H9 (cell line): ENCODE measurements at regions not wholly inside any gene's neighbourhood (a gene's known extent, or its start where the extent isn't known, plus 50 kb on each side); places are given as distances from the start of the nearest gene placed in this dataset.

ENCODE experiments used
- DNase-seq: peaks from one replicate; pipeline ENCODE4 v3.0.0-alpha.2; 2017
- H2AFZ ChIP-seq: one replicate; pipeline ENCODE4 v1.6.1; 2013; ENCODE audit warnings: mild to moderate bottlenecking, low read length, control low read depth, moderate library complexity
- H2AK5ac ChIP-seq: 2 replicates; pipeline ENCODE4 v1.6.1; 2013; ENCODE audit warnings: low read length, control low read depth, mixed read lengths; ENCODE audit not compliant: insufficient read length
- H2BK120ac ChIP-seq: one replicate; pipeline ENCODE4 v1.6.1; 2013; ENCODE audit warnings: low read depth, mild to moderate bottlenecking, low read length, control low read depth, inconsistent platforms; ENCODE audit not compliant: poor library complexity, severe bottlenecking
- H2BK12ac ChIP-seq: 2 replicates; pipeline ENCODE4 v1.6.1; 2013; ENCODE audit warnings: low read length, control low read depth, mixed read lengths, low read depth; ENCODE audit not compliant: insufficient read length
- H2BK15ac ChIP-seq: 2 replicates; pipeline ENCODE4 v1.6.1; 2013; ENCODE audit warnings: low read depth, low read length, control low read depth
- H2BK20ac ChIP-seq: one replicate; pipeline ENCODE4 v1.6.1; 2013; ENCODE audit warnings: low read depth, mild to moderate bottlenecking, low read length, control low read depth, inconsistent platforms; ENCODE audit not compliant: poor library complexity, severe bottlenecking
- H2BK5ac ChIP-seq: 2 replicates; pipeline ENCODE4 v1.6.1; 2013; ENCODE audit warnings: low read length, control low read depth, mixed read lengths; ENCODE audit not compliant: insufficient read length
- H3K14ac ChIP-seq: 2 replicates; pipeline ENCODE4 v1.6.1; 2013; ENCODE audit warnings: low read length, control low read depth; ENCODE audit not compliant: insufficient read depth
- H3K18ac ChIP-seq: 2 replicates; pipeline ENCODE4 v1.6.1; 2013; ENCODE audit warnings: low read depth, mild to moderate bottlenecking, mixed read lengths, low read length, control low read depth; ENCODE audit not compliant: insufficient read length
- H3K23ac ChIP-seq: 2 replicates; pipeline ENCODE4 v1.6.1; 2013; ENCODE audit warnings: low read length, control low read depth, mixed read lengths, low read depth; ENCODE audit not compliant: insufficient read length
- H3K23me2 ChIP-seq: 2 replicates; pipeline ENCODE4 v1.6.1; 2013; ENCODE audit warnings: low read depth, mild to moderate bottlenecking, mixed read lengths, low read length, control low read depth; ENCODE audit not compliant: insufficient read length, poor library complexity, severe bottlenecking
- H3K27ac ChIP-seq: 2 replicates; pipeline ENCODE4 v1.5.1; 2013; ENCODE audit warnings: low read length, control low read depth, mixed read lengths, low read depth; ENCODE audit not compliant: insufficient read length
- H3K27me3 ChIP-seq: 2 replicates; pipeline ENCODE4 v1.6.1; 2013; ENCODE audit warnings: low read length, control low read depth, inconsistent platforms; ENCODE audit not compliant: insufficient read depth
- H3K4ac ChIP-seq: 2 replicates; pipeline ENCODE4 v1.6.1; 2013; ENCODE audit warnings: low read depth, mild to moderate bottlenecking, control low read depth, inconsistent platforms, low read length, moderate library complexity
- H3K4me1 ChIP-seq: 2 replicates; pipeline ENCODE4 v1.6.1; 2013; ENCODE audit warnings: low read length, control low read depth, inconsistent platforms; ENCODE audit not compliant: insufficient read depth
- H3K4me2 ChIP-seq: 2 replicates; pipeline ENCODE4 v1.6.1; 2013; ENCODE audit warnings: low read length, control low read depth, mixed read lengths; ENCODE audit not compliant: insufficient read length, insufficient read depth
- H3K56ac ChIP-seq: 2 replicates; pipeline ENCODE4 v1.6.1; 2013; ENCODE audit warnings: low read depth, mild to moderate bottlenecking, mixed read lengths, low read length, control low read depth; ENCODE audit not compliant: insufficient read length
- H3K79me1 ChIP-seq: 2 replicates; pipeline ENCODE4 v1.6.1; 2013; ENCODE audit warnings: low read depth, mild to moderate bottlenecking, moderate library complexity, low read length, control low read depth, inconsistent platforms; ENCODE audit not compliant: insufficient read depth, poor library complexity, severe bottlenecking
- H3K79me2 ChIP-seq: 2 replicates; pipeline ENCODE4 v1.6.1; 2013; ENCODE audit warnings: low read length, control low read depth, inconsistent platforms; ENCODE audit not compliant: insufficient read depth
- H3K9ac ChIP-seq: 2 replicates; pipeline ENCODE4 v1.6.1; 2013; ENCODE audit warnings: low read length, control low read depth, mixed read lengths; ENCODE audit not compliant: insufficient read length; ENCODE audit errors: extremely low read depth
- H3K9me3 ChIP-seq: one replicate; pipeline ENCODE4 v1.6.1; 2013; ENCODE audit warnings: low read depth, low read length, inconsistent platforms; ENCODE audit not compliant: control insufficient read depth
- H3T11ph ChIP-seq: one replicate; pipeline ENCODE4 v1.6.1; 2013; ENCODE audit warnings: mild to moderate bottlenecking, low read length, control low read depth, inconsistent platforms
- H4K20me1 ChIP-seq: one replicate; pipeline ENCODE4 v1.6.1; 2013; ENCODE audit not compliant: control insufficient read depth, insufficient read length, insufficient read depth
- H4K5ac ChIP-seq: 2 replicates; pipeline ENCODE4 v1.6.1; 2013; ENCODE audit warnings: low read depth, mild to moderate bottlenecking, mixed read lengths, low read length, control low read depth; ENCODE audit not compliant: insufficient read length
- H4K8ac ChIP-seq: replicated peaks from 2 replicates; pipeline ENCODE4 v1.6.1; 2013; ENCODE audit warnings: low read length, control low read depth, mixed read lengths, low read depth; ENCODE audit not compliant: insufficient read length
- H4K91ac ChIP-seq: 2 replicates; pipeline ENCODE4 v1.6.1; 2013; ENCODE audit warnings: low read depth, mild to moderate bottlenecking, moderate library complexity, mixed read lengths, low read length, control low read depth; ENCODE audit not compliant: insufficient read length
- H3K27ac Mint-ChIP-seq, 3 experiments: 2 replicates in 2 of 3; 3 replicates in 1 of 3; pipeline ENCODE4 v1.8.0; 2020 to 2021; ENCODE audit warnings: mixed read lengths in 3 of 3, mild to moderate bottlenecking in 1 of 3, moderate library complexity in 1 of 3
- H3K27me3 Mint-ChIP-seq: 2 replicates; pipeline ENCODE4 v1.8.0; 2021; ENCODE audit warnings: low read depth, mild to moderate bottlenecking, moderate library complexity, mixed read lengths
- H3K36me3 Mint-ChIP-seq, 3 experiments: 2 replicates in 2 of 3; 3 replicates in 1 of 3; pipeline ENCODE4 v1.8.0; 2020 to 2021; ENCODE audit warnings: low read depth in 3 of 3, mixed read lengths in 3 of 3; ENCODE audit not compliant: insufficient read depth in 1 of 3
- H3K4me1 Mint-ChIP-seq, 2 experiments: 2 replicates each; pipeline ENCODE4 v1.8.0; 2020; ENCODE audit warnings: mixed read lengths in 2 of 2
- H3K4me3 Mint-ChIP-seq, 2 experiments: 2 replicates in 1 of 2; 3 replicates in 1 of 2; pipeline ENCODE4 v1.8.0; 2020 to 2021; ENCODE audit warnings: mild to moderate bottlenecking in 2 of 2, mixed read lengths in 2 of 2, moderate library complexity in 1 of 2
- H3K9me3 Mint-ChIP-seq, 2 experiments: 2 replicates in 1 of 2; 3 replicates in 1 of 2; pipeline ENCODE4 v1.8.0; 2020; ENCODE audit warnings: mild to moderate bottlenecking in 2 of 2, mixed read lengths in 2 of 2, moderate library complexity in 1 of 2
- CTCF ChIP-seq: fragments of 200-600 bp; sonication (generic); conservative IDR thresholded peaks from 3 replicates; pipeline ENCODE4 v1.8.0; 2021; ENCODE audit warnings: antibody characterized with exemption, mild to moderate bottlenecking
- WGBS: extraction: QIAGEN DNeasy Blood & Tissue Kit; methylation state at CpG from one replicate; pipeline ENCODE4 v1.1.7; 2013; ENCODE audit warnings: missing lambda C conversion rate, low lambda C conversion rate, mixed read lengths; ENCODE audit not compliant: insufficient read length; ENCODE audit errors: extremely low coverage; 5-methylcytosine and 5-hydroxymethylcytosine counted together

GRCh38 chr15:31486906-31487695 is 160.5 kb downstream of the KLF13 start:
- H3K23me2 ChIP-seq, result no peaks in the 10 kb centered on the region
- no peaks in the 10 kb centered on the region for H3K9me3 ChIP-seq
- H2BK5ac ChIP-seq, result no peak overlapping the region
- no peak overlapping the region for H3K9ac ChIP-seq
- no peak overlapping the region for H3T11ph ChIP-seq
- no peak overlapping the region for H2BK120ac ChIP-seq
- no peak overlapping the region for H2AK5ac ChIP-seq
- H3K23ac ChIP-seq, result no peak overlapping the region
- H2BK20ac ChIP-seq, result no peak overlapping the region
- H3K4me1 Mint-ChIP-seq, result peaks cover 2 to 12% of the 10 kb centered on the region in 2 experiments
- peaks cover 33% of the 10 kb centered on the region for H3K27me3 Mint-ChIP-seq
- no peak overlapping the region for H3K14ac ChIP-seq
- H4K8ac ChIP-seq, result no peak overlapping the region
- H4K91ac ChIP-seq, result no peak overlapping the region
- H2BK12ac ChIP-seq, result no peak overlapping the region
- no peak overlapping the region for H3K4ac ChIP-seq
- H3K4me1 ChIP-seq, result no peaks in the 10 kb centered on the region
- no peak overlapping the region for H3K4me3 Mint-ChIP-seq
- no peak overlapping the region for H2AFZ ChIP-seq
- no peaks in the 10 kb centered on the region for H3K79me1 ChIP-seq
- H3K18ac ChIP-seq, result no peak overlapping the region
- no peak overlapping the region for H3K27ac Mint-ChIP-seq
- H3K4me2 ChIP-seq, result no peak overlapping the region
- H2BK15ac ChIP-seq, result no peak overlapping the region
- H3K27me3 ChIP-seq, result peaks cover 17% of the 10 kb centered on the region; the same call in 1 of the 2 replicates
- no peak overlapping the region for H4K5ac ChIP-seq
- WGBS, result no CpG with 5 or more reads among the region's 19 CpGs
- H3K36me3 Mint-ChIP-seq, result peaks cover 10 to 19% (median 12%) of the 10 kb centered on the region in 3 experiments
- no peak overlapping the region for H3K27ac ChIP-seq
- peak; percentile 19 for DNase-seq
- H3K56ac ChIP-seq, result no peak overlapping the region
- no peaks in the 10 kb centered on the region for H3K79me2 ChIP-seq
- H4K20me1 ChIP-seq, result peaks cover 2% of the 10 kb centered on the region
- TF ChIP-seq CTCF, result no peak
- peaks cover 18% of the 10 kb centered on the region in 2 experiments for H3K9me3 Mint-ChIP-seq
